ENCODE measurements at regions not wholly inside any gene's neighbourhood (a gene's known extent, or its start where the extent isn't known, plus 50 kb on each side); places are given as distances from the start of the nearest gene placed in this dataset.

GRCh38 chr1:98478121-98478520 is 183.4 kb upstream of the SNX7 start:
- no peak for DNase-seq

GRCh38 chr1:98472878-98473277 is 188.6 kb upstream of the SNX7 start:
- DNase-seq = no peak

GRCh38 chr1:98471633-98472032 is 189.9 kb upstream of the SNX7 start:
- DNase-seq = no peak

GRCh38 chr1:98468111-98468717 is 193.3 kb upstream of the SNX7 start:
- peak; percentile 60 for DNase-seq

GRCh38 chr1:98467586-98467985 is 193.9 kb upstream of the SNX7 start:
- no peak for DNase-seq

GRCh38 chr1:98467122-98467521 is 194.4 kb upstream of the SNX7 start:
- no peak for DNase-seq

GRCh38 chr1:98461873-98462385 is 199.6 kb upstream of the SNX7 start:
- no peak for DNase-seq

GRCh38 chr1:98460136-98460535 is 201.4 kb upstream of the SNX7 start:
- DNase-seq = no peak

GRCh38 chr1:98459486-98459870 is 202.0 kb upstream of the SNX7 start:
- no peak for DNase-seq

- no peak for DNase-seq
Observed at GRCh38 chr1:98458511-98459485, 202.7 kb upstream of the SNX7 start.

- no peak for DNase-seq
Observed at GRCh38 chr1:98457248-98457647, 204.3 kb upstream of the SNX7 start.

- no peak for DNase-seq
Observed at GRCh38 chr1:98454666-98455065, 206.9 kb upstream of the SNX7 start.

- no peak for DNase-seq
Observed at GRCh38 chr1:98453066-98453465, 208.5 kb upstream of the SNX7 start.

- DNase-seq = no peak
Observed at GRCh38 chr1:98452162-98452561, 209.4 kb upstream of the SNX7 start.

GRCh38 chr1:98441281-98441680 is 220.2 kb upstream of the SNX7 start:
- DNase-seq = no peak

- no peak for DNase-seq
Observed at GRCh38 chr1:98439471-98439870, 222.1 kb upstream of the SNX7 start.

GRCh38 chr1:98437540-98437939 is 224.0 kb upstream of the SNX7 start:
- no peak for DNase-seq

GRCh38 chr1:98437011-98437410 is 224.5 kb upstream of the SNX7 start:
- no peak for DNase-seq

- DNase-seq = peak; percentile 67
Observed at GRCh38 chr1:98429965-98430443, 231.5 kb upstream of the SNX7 start.

- no peak for DNase-seq
Observed at GRCh38 chr1:98428864-98429263, 232.7 kb upstream of the SNX7 start.

- DNase-seq = no peak
Observed at GRCh38 chr1:98427664-98428063, 233.9 kb upstream of the SNX7 start.

- DNase-seq = no peak
Observed at GRCh38 chr1:98426092-98426491, 235.4 kb upstream of the SNX7 start.

GRCh38 chr1:98422816-98423215 is 238.7 kb upstream of the SNX7 start:
- no peak for DNase-seq

GRCh38 chr1:98421085-98421435 is 240.5 kb upstream of the SNX7 start:
- no peak for DNase-seq

All from NCI-H82 (cell line).